Liver (tissue), 7 donors: ENCODE measurements at regions not wholly inside any gene's neighbourhood (a gene's known extent, or its start where the extent isn't known, plus 50 kb on each side); places are given as distances from the start of the nearest gene placed in this dataset.

Experiments used
- DNase-seq: peaks from one replicate; pipeline ENCODE4 v3.0.0-alpha.2; 2017; ENCODE audit warnings: low spot score
- H3K27ac ChIP-seq, 2 donors: one replicate each; pipeline ENCODE4 v1.7.0; 2013; ENCODE audit warnings: inconsistent platforms in 2 of 2, low read length in 2 of 2, control low read depth in 1 of 2, low read depth in 1 of 2, mild to moderate bottlenecking in 1 of 2
- H3K27me3 ChIP-seq, 4 donors: one replicate each; pipeline versions ENCODE4 v1.6.1 to v1.7.0; 2013; ENCODE audit warnings: low read length in 3 of 4, inconsistent platforms in 1 of 4, mild to moderate bottlenecking in 1 of 4, moderate library complexity in 1 of 4; ENCODE audit not compliant: control insufficient read depth in 4 of 4, insufficient read depth in 4 of 4
- H3K36me3 ChIP-seq, 4 donors: one replicate each; pipeline versions ENCODE4 v1.6.1 to v1.7.0; 2013; ENCODE audit warnings: low read length in 3 of 4, mild to moderate bottlenecking in 3 of 4, low read depth in 1 of 4, moderate library complexity in 1 of 4; ENCODE audit not compliant: control insufficient read depth in 4 of 4, insufficient read depth in 3 of 4
- H3K4me1 ChIP-seq, 4 donors: one replicate each; pipeline versions ENCODE4 v1.6.1 to v1.7.0; 2013; ENCODE audit warnings: low read length in 3 of 4, mild to moderate bottlenecking in 3 of 4, moderate library complexity in 1 of 4; ENCODE audit not compliant: control insufficient read depth in 4 of 4, insufficient read depth in 4 of 4
- H3K4me3 ChIP-seq, 3 donors: one replicate each; pipeline versions ENCODE4 v1.6.1 to v1.7.0; 2013; ENCODE audit warnings: low read length in 3 of 3, control low read depth in 1 of 3, low read depth in 1 of 3, mild to moderate bottlenecking in 1 of 3
- H3K9ac ChIP-seq, 2 donors: one replicate each; pipeline ENCODE4 v1.7.0; 2013; ENCODE audit warnings: low read length in 2 of 2, mild to moderate bottlenecking in 2 of 2, moderate library complexity in 2 of 2, control low read depth in 1 of 2, low read depth in 1 of 2
- H3K9me3 ChIP-seq, 4 donors: one replicate each; pipeline versions ENCODE4 v1.6.1 to v1.7.0; 2013; ENCODE audit warnings: low read length in 3 of 4; ENCODE audit not compliant: control insufficient read depth in 4 of 4
- REST ChIP-seq: IDR thresholded peaks from 2 replicates; pipeline ENCODE4 v1.6.1; 2016; ENCODE audit warnings: antibody characterized with exemption, mild to moderate bottlenecking
- WGBS: extraction: QIAGEN DNeasy Blood & Tissue Kit; methylation state at CpG from one replicate; pipeline ENCODE4 v1.1.7; 2013; 5-methylcytosine and 5-hydroxymethylcytosine counted together
- TF ChIP-seq, protein P1 (sequence below): IDR thresholded peaks from 2 replicates; pipeline ENCODE4 v1.6.1; 2016; ENCODE audit warnings: antibody characterized with exemption
- donor health status: healthy.
- donor health status: healthy.
- donor health status: healthy.
- donor health status: healthy.

GRCh38 chr1:213936571-213936970, 51.2 kb upstream of the PROX1 start:
- no peak for DNase-seq
- H3K27ac ChIP-seq = no peak overlapping the region
- H3K4me3 ChIP-seq = no peak overlapping the region
- peaks cover 7 to 50% (median 25%) of the 10 kb centered on the region in 4 donors for H3K4me1 ChIP-seq
- WGBS = 83% methylated on average over 3 of the region's 3 CpGs
- no peaks in the 10 kb centered on the region for H3K9me3 ChIP-seq
- H3K9ac ChIP-seq = no peak overlapping the region
- no peak for TF ChIP-seq REST
- TF ChIP-seq, protein P1, sequence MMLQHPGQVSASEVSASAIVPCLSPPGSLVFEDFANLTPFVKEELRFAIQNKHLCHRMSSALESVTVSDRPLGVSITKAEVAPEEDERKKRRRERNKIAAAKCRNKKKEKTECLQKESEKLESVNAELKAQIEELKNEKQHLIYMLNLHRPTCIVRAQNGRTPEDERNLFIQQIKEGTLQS = no peak
- no peaks in the 10 kb centered on the region for H3K27me3 ChIP-seq
- no peaks in the 10 kb centered on the region for H3K36me3 ChIP-seq
